Upper lobe of left lung (tissue), 6 donors: ENCODE measurements at regions not wholly inside any gene's neighbourhood (a gene's known extent, or its start where the extent isn't known, plus 50 kb on each side); places are given as distances from the start of the nearest gene placed in this dataset.

ENCODE experiments used
- ATAC-seq, 2 donors: fragments of 200-7000 bp; cut with Tn5 transposase; one replicate each; pipeline ENCODE4 v1.9.1; 2022; ENCODE audit warnings: mild to moderate bottlenecking in 2 of 2, moderate library complexity in 2 of 2; ENCODE audit not compliant: low FRiP score in 2 of 2
- DNase-seq, 2 donors: peaks; one replicate each; pipeline ENCODE4 v3.0.0-alpha.2; 2019 to 2020
- H3K27ac ChIP-seq, 4 donors: fragments of 200-600 bp; sonication (generic); one replicate each; pipeline ENCODE4 v1.5.1; 2016 to 2019
- H3K27me3 ChIP-seq, 4 donors: fragments of 200-600 bp; sonication (generic); one replicate each; pipeline ENCODE4 v1.5.1; 2017 to 2019
- H3K36me3 ChIP-seq, 4 donors: fragments of 200-600 bp; sonication (generic); one replicate each; pipeline ENCODE4 v1.5.1; 2016 to 2019
- H3K4me1 ChIP-seq, 4 donors: fragments of 200-600 bp; sonication (generic); one replicate each; pipeline ENCODE4 v1.5.1; 2018 to 2019
- H3K4me3 ChIP-seq, 4 donors: fragments of 200-600 bp; sonication (generic); one replicate each; pipeline ENCODE4 v1.5.1; 2017 to 2019; ENCODE audit warnings: mild to moderate bottlenecking in 2 of 4, moderate library complexity in 1 of 4
- H3K9me3 ChIP-seq, 4 donors: fragments of 200-600 bp; sonication (generic); one replicate each; pipeline ENCODE4 v1.5.1; 2018 to 2019
- CTCF ChIP-seq, 6 experiments: fragments of 450-650 bp in 4 of 6; fragments of 200-600 bp in 2 of 6; sonication (generic) in 2 of 6; IDR thresholded peaks; one replicate each; pipeline ENCODE4 v1.5.1; 2016 to 2019; ENCODE audit warnings: antibody characterized with exemption in 6 of 6
- EP300 ChIP-seq, 4 donors: sonication (generic); formaldehyde crosslinking; IDR thresholded peaks; one replicate each; pipeline ENCODE4 v1.5.1; 2017; ENCODE audit warnings: antibody characterized with exemption in 4 of 4, control low read depth in 2 of 4
- POLR2A ChIP-seq, 4 donors: fragments of 450-650 bp; IDR thresholded peaks; one replicate each; pipeline ENCODE4 v1.5.1; 2016 to 2017; ENCODE audit warnings: antibody characterized with exemption in 4 of 4, mild to moderate bottlenecking in 2 of 4
- POLR2AphosphoS5 ChIP-seq, 2 donors: sonication (generic); formaldehyde crosslinking; IDR thresholded peaks; one replicate each; pipeline ENCODE4 v1.5.1; 2017; ENCODE audit warnings: antibody characterized with exemption in 2 of 2
- WGBS, 2 donors: methylation state at CpG; one replicate each; pipeline ENCODE4 v1.1.5; 2017 to 2018; 5-methylcytosine and 5-hydroxymethylcytosine counted together
- donor health status: DM: no; HTN: no; CAD: no; lungs with moderate emphysema.
- donor health status: DM: no; HTN: yes; CAD: no; lungs with severe emphysema.

- Histone ChIP-seq H3K27ac (no peak overlapping the region), H3K9me3 (no peaks in the 10 kb centered on the region), H3K4me1 (no peaks in the 10 kb centered on the region), H3K36me3 (no peaks in the 10 kb centered on the region), H3K4me3 (no peak overlapping the region), H3K27me3 (no peaks in the 10 kb centered on the region)
- no peak for TF ChIP-seq POLR2A (IDR thresholded peaks at IDR 0.05)
- TF ChIP-seq POLR2AphosphoS5 (IDR thresholded peaks at IDR 0.05), result no peak
- ATAC-seq (no peak), DNase-seq (no peak)
- WGBS, 2 donors, result 70 to 80% methylated on average over 8 of the region's 8 CpGs
These were observed 452.3 kb downstream of the IRS2 start for GRCh38 chr13:109333893-109334651.

- no peak overlapping the region for H3K4me3 ChIP-seq
- no peak for DNase-seq
- WGBS, 2 donors, result 82 to 90% methylated on average over 19 to 26 of the region's 26 CpGs
- TF ChIP-seq POLR2A (IDR thresholded peaks at IDR 0.05), result no peak
- TF ChIP-seq POLR2AphosphoS5 (IDR thresholded peaks at IDR 0.05), result no peak
- no peak for TF ChIP-seq CTCF (IDR thresholded peaks at IDR 0.05)
- TF ChIP-seq EP300 (IDR thresholded peaks at IDR 0.05), result no peak
- ATAC-seq, result no peak
- no peak overlapping the region for H3K27ac ChIP-seq
- no peaks in the 10 kb centered on the region for H3K4me1 ChIP-seq
- H3K9me3 ChIP-seq, result no peaks in the 10 kb centered on the region
- no peaks in the 10 kb centered on the region for H3K27me3 ChIP-seq
- no peaks in the 10 kb centered on the region for H3K36me3 ChIP-seq
These were observed 453.6 kb downstream of the IRS2 start for GRCh38 chr13:109332506-109333499.

GRCh38 chr13:109331898-109332297 is 454.5 kb downstream of the IRS2 start:
- H3K27ac ChIP-seq, result no peak overlapping the region
- no peaks in the 10 kb centered on the region for H3K4me1 ChIP-seq
- TF ChIP-seq EP300 (IDR thresholded peaks at IDR 0.05) (no peak), POLR2A (IDR thresholded peaks at IDR 0.05) (no peak), POLR2AphosphoS5 (IDR thresholded peaks at IDR 0.05) (no peak)
- WGBS, 2 donors, result 38 to 53% methylated on average over 11 of the region's 11 CpGs
- no peaks in the 10 kb centered on the region for H3K9me3 ChIP-seq
- DNase-seq (no peak), ATAC-seq (no peak)
- no peak overlapping the region for H3K4me3 ChIP-seq
- no peaks in the 10 kb centered on the region for H3K36me3 ChIP-seq
- no peaks in the 10 kb centered on the region for H3K27me3 ChIP-seq

GRCh38 chr13:109331011-109331433 is 455.4 kb downstream of the IRS2 start:
- DNase-seq, result no peak
- H3K4me1 ChIP-seq, result no peaks in the 10 kb centered on the region
- ATAC-seq, result no peak
- 78 to 91% methylated on average over 2 of the region's 2 CpGs for WGBS, 2 donors
- H3K27me3 ChIP-seq, result no peaks in the 10 kb centered on the region
- no peak overlapping the region for H3K4me3 ChIP-seq
- no peaks in the 10 kb centered on the region for H3K9me3 ChIP-seq
- TF ChIP-seq CTCF (IDR thresholded peaks at IDR 0.05) (no peak), POLR2A (IDR thresholded peaks at IDR 0.05) (no peak), EP300 (IDR thresholded peaks at IDR 0.05) (no peak), POLR2AphosphoS5 (IDR thresholded peaks at IDR 0.05) (no peak)
- no peak overlapping the region for H3K27ac ChIP-seq
- no peaks in the 10 kb centered on the region for H3K36me3 ChIP-seq

GRCh38 chr13:109330123-109330522 is 456.3 kb downstream of the IRS2 start:
- TF ChIP-seq EP300 (IDR thresholded peaks at IDR 0.05), result no peak
- Histone ChIP-seq H3K36me3 (no peaks in the 10 kb centered on the region), H3K27ac (no peak overlapping the region), H3K4me3 (no peak overlapping the region), H3K27me3 (no peaks in the 10 kb centered on the region), H3K9me3 (no peaks in the 10 kb centered on the region), H3K4me1 (no peaks in the 10 kb centered on the region)
- DNase-seq, result no peak
- WGBS, 2 donors, result 52 to 58% methylated on average over 4 of the region's 4 CpGs
- no peak for ATAC-seq

- Histone ChIP-seq H3K9me3 (no peaks in the 10 kb centered on the region), H3K27ac (no peak overlapping the region), H3K4me3 (no peak overlapping the region), H3K27me3 (no peaks in the 10 kb centered on the region), H3K4me1 (no peaks in the 10 kb centered on the region), H3K36me3 (no peaks in the 10 kb centered on the region)
- 91 to 96% methylated on average over 4 of the region's 4 CpGs for WGBS, 2 donors
- DNase-seq, result no peak
- no peak for TF ChIP-seq EP300 (IDR thresholded peaks at IDR 0.05)
- TF ChIP-seq CTCF (IDR thresholded peaks at IDR 0.05), result no peak
- no peak for TF ChIP-seq POLR2A (IDR thresholded peaks at IDR 0.05)
- no peak for ATAC-seq
These were observed 457.2 kb downstream of the IRS2 start for GRCh38 chr13:109329175-109329574.
